ENCODE measurements at regions not wholly inside any gene's neighbourhood (a gene's known extent, or its start where the extent isn't known, plus 50 kb on each side); places are given as distances from the start of the nearest gene placed in this dataset.
A peak's percentile ranks its signal among the peaks of the same experiment; 100 is the strongest.

DNA sequence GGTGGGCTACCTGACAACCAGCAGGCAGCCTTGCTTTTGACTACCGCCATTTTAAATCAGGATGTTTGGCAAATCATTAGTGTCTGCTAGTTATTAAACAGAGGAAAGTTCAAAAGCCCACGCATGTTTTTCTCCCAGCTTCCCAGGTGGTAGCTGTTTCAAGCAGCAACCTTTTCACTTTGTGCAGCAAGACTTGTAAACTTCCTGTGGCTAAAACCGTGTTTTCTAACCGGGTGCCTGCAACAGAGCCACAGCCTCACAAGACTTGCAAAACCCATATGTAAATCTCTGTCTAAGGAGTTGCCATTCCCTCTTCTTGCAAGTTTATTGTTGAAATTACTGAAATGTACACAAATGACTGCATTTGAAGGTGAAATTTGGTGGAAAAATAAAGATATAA is 633.1 kb downstream of the BCL11A start:
- DNase-seq (ENCODE audit: low spot score): no peak

- no peak for DNase-seq (ENCODE audit: low spot score)
Observed at GRCh38 chr2:59919579-59919978, 633.9 kb downstream of the BCL11A start.

DNA sequence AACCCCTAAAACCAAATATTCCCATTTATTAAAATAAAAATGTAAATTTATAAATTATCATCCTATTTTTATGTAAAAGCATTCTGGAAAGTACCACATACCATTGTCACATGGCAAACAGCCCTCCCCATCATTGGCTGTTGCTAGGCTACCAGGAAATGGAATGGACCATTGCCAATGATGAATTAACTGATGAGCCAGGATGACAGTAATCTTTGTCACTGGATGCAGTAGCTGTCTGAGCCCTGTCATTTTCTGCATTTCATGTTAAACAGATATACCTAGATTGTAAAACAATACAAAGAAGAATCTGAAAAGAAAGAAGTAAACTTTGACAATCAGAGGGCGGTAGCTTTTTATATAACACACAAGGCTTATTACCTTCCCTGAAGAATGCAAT is 641.4 kb downstream of the BCL11A start:
- no peak for DNase-seq (ENCODE audit: low spot score)

DNA sequence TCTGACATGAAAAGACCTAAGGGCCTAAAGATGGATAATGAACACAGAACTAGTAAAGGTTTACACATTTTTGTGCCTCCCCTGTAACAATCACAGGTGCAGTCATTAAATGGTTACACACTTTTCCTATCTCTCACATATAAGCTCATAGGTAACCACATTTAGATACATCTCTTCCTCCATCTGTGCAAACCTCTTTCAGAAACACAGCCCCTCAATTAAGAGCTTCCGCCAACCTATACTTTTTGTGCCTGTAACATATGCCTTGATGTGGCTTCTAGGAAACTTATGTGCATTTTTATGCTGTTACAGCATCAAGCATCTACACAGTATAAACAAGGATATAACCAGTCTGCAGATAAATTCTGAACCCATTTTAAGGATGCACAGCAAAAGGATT is 643.3 kb downstream of the BCL11A start:
- no peak for DNase-seq (ENCODE audit: low spot score)

DNA sequence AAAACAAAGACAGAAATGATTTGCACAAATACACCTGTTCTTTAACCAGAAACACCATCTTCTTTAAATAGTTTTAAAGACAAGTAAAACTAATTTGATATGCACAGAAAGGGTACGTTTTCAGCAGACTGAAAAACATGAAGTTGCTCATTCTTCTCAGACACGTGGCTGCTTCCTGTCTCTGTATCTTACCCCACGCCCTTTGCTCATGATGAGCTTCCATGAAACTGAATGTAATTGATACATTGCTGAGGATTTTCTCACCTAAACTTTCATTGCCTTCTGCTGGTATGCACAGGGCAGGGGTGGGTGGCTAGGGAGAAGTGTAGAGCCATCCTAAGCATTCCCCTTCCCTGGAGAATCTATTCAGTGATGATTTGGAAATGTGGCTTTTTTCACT is 644.3 kb downstream of the BCL11A start:
- DNase-seq (ENCODE audit: low spot score): no peak

DNA sequence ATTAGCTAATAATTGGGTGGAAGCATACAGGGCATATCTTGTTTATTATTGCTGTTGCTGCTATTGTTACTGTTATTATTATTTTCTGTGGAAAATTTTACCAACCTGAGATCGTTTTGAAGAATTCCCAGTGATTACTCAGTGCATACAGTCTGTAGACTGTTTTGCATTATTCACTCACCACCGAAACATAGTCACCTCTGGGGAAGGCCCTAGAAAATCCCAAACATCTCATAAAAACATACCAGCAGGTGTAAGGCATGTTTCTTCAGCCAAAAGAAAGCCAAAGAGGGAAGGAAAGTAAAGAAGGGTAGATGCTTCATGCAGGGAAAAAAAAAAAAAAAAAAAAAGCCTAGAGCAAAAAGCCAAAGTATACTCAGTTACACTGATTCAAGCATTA is 647.7 kb downstream of the BCL11A start:
- DNase-seq (ENCODE audit: low spot score): no peak

GRCh38 chr2:59903994-59904544 is 649.4 kb downstream of the BCL11A start:
- no peak for DNase-seq (ENCODE audit: low spot score)

DNA sequence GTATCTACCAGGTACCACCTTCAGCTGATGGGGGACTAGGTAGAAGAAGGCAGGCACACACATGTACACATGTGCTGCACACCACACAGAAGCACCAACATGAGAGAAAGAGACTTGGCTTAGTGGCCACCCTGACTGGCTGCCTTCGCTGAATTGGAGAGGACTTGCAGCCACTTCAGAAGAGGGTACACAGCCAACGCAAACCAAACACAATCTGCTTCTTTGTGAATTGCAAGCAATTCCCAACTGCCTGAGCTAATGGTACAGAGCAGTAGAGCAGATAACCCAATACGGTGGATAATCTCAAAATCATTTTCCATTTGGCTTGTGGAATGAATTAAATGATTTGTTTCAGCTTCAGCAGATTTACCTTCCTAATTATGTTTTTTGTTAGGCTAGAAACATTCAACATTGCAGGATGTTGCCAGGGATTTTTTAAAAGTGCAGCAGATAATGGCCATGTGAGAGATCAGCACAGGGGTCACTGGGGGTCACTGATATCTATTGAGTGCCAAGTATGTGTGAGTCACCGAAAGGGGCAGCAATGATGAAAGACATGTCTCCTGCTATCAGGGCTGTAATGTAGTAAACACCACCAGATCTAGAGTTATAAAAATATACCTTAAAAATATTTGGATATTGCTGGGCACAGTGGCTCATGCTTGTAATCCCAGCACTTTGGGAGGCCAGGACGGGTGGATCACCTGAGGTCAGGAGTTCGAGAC is 652.6 kb downstream of the BCL11A start:
- DNase-seq (ENCODE audit: low spot score): no peak

DNA sequence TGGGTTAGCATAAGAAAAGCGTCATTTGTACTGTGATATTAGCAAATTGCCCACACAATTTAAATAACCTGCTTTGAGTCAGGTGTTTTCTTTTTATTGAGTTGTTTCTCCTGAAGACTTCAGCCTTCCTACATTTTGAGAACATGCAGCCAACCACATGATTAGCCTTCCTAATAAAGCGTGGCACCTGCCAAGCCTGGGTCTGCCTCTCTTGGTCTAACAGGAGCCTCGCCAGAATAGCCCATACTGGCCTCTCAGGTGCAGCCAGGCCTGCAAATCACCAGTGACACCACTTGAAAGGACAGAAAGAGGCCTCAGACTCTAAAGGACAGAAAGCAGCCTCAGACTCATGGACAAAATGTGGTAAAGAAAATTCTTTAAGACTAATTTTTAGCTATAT is 653.8 kb downstream of the BCL11A start:
- no peak for DNase-seq (ENCODE audit: low spot score)

DNA sequence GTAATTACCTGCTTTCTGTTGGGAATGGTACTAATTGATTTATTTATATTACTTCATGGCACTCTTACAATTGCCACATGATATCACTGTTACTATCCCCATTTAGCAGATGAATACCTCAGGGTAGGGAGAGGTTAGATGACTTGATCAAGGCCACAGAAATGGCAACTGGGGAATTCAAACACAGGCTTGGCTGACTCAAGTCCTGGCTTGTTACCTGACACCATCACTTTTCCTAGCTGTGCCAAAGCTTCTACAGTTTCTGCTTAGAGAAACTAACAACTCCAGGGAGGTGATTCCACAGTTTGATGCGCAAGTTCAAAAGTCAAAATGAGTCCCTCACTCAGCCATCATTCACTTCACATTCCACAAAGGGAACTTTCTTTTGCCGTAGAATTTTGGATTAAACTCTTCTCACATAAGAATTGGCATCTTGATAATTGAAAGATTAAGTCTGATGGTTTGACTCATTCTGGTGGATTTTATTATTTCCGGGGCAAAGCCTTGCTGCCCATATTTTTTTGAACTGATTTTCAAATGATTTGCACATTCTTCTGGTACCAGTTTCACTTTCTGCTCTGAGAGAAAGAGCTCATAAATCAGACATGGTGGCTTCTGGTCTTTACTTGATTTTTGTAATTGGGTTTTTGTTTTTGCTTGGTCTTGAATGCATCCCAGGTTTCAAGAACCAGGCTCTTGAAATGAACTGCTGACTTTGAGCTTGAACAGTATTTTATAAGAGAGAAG is 656.8 kb downstream of the BCL11A start:
- no peak for DNase-seq (ENCODE audit: low spot score)

GRCh38 chr2:59893612-59894011 is 659.8 kb downstream of the BCL11A start:
- DNase-seq (ENCODE audit: low spot score): no peak

- no peak for DNase-seq (ENCODE audit: low spot score)
Observed at GRCh38 chr2:59892398-59892797, 661.1 kb downstream of the BCL11A start.

DNA sequence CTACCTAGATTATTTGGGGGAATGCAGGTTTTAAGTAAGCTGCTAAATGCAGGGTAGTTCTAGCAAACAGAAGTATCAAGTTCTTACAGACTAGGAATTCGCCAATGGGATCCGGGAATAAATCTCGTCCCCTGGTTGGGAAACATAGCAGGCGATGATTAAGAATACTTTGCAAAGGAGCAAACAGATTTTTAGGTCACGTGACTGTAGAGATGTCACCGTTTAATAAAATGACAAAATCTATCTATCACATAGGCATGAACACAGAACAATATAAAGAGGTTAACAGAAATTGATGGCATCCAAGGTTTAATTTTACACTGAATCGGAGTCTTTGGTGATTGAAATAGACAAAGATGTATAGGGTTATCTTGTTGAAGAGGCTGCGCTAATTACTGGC is 664.1 kb downstream of the BCL11A start:
- no peak for DNase-seq (ENCODE audit: low spot score)

DNA sequence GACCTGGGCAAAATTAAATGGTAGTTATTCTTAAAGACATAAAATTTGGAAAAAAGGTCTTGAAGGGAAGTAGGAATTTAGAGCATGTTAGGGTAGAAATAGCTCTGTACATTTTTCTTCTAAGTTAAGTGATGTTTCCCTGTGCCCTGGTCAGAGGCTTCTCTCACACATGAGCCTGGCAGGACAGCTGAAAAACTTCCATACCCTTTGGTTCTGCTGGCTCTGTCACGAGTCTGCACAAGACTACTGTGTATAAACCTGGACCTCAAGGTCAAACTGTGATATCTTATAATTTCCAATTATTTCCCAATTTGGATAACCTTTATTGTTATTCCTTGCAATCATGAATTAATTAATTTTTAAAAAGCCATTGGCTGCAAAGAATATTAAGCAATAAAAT is 664.7 kb downstream of the BCL11A start:
- no peak for DNase-seq (ENCODE audit: low spot score)

- DNase-seq (ENCODE audit: low spot score): peak; percentile 45
Observed at GRCh38 chr2:59888015-59888414, 665.4 kb downstream of the BCL11A start.

DNA sequence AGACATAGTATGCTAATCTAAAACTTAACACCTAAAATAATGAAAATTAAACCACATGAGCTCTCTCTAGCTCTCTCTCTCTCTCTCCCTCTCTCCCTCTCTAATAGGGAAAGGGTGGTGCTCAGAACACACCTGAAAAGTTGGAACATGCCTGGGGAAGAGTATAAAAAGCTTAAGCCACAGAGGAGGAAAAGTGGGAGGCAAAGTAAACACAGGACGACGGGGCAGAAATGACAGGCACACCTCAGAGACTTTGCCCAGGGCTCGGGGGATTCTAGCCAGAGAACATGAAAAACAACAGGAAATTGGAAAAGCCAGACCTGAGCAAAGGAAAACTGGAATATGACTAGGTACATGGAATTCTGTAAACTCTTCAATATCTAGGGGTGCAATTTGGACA is 666.1 kb downstream of the BCL11A start:
- no peak for DNase-seq (ENCODE audit: low spot score)

DNA sequence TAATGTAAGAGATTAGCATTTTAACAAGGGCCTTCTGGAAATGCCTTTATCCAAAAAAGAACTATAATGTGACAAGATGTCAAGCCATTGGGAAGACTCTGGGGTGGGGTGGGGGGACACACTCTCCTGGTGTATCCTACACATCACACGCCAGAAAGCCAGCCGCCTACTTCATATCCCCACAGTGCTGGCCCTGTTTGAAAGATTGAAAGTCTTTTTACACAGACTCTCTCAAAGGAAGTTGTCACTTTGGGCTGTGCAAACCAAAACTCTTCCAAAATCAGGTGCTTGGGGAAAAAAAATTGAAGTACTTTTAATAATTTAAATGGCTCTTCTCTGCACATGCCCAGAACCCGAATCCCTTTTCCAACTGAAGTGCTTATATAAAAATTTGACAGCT is 666.7 kb downstream of the BCL11A start:
- DNase-seq (ENCODE audit: low spot score): no peak

GRCh38 chr2:59885541-59885940 is 667.9 kb downstream of the BCL11A start:
- peak; percentile 35 for DNase-seq (ENCODE audit: low spot score)

DNA sequence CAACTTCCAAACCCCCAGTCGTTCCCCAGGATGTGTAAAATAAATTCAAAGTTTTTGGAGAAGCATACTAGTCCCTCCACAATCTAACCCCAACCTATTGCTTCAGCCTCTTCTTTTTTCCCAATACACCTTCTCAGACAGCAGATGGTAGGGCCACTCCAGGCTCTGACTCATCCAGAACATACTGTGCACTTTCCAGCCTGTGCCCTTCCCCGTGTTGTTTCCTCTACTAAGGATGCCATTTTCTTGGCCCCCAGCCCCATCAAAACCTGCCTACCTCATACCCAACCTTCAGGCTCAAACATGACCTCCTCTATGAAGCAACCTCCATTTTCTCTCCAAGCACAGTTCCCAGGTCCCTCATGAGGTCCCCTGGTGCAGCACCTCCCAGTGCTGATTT is 669.3 kb downstream of the BCL11A start:
- DNase-seq (ENCODE audit: low spot score): no peak

DNA sequence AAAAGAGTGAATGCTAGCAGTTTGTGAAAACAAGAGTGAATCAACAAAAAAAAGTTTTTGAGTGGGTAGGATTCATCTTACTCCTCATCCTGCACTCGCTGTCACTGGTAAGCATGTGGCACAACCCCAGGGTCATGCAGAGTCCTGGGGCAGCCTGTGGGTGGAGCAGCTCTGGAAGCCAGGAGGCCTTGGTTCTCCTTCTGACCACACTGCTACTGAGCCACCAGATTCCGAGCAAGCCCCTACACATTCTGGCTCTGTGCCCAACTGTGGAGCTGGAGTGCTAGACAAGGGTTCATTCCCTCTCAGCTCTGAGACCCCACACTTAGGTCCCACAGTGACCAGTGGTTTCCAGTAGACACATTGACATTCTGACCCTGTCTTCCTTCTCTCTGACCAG is 670.6 kb downstream of the BCL11A start:
- no peak for DNase-seq (ENCODE audit: low spot score)

GRCh38 chr2:59882279-59882678 is 671.2 kb downstream of the BCL11A start:
- no peak for DNase-seq (ENCODE audit: low spot score)

GRCh38 chr2:59881218-59881617 is 672.2 kb downstream of the BCL11A start:
- DNase-seq (ENCODE audit: low spot score): no peak

DNA sequence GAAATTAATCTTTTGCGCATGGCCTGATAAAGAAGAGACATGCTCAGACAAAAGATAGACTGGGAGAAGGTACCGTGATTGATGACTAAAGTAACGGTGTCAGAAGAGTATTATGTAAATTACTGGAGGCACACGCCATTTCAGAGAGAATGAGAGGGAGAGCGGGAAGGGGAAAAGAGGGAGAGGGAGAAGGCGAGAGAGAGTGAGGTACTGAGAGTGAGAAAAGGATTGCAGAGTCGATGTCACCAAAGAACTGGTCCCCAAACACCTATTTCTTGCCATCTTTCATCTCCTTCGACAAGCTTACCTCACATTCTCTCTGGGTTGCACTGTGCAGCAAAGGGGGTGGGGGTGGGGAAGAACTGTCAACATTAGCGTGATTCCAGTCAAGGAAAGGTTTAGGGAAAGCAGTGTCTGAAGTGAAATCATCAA is 673.7 kb downstream of the BCL11A start:
- no peak for DNase-seq (ENCODE audit: low spot score)

DNA sequence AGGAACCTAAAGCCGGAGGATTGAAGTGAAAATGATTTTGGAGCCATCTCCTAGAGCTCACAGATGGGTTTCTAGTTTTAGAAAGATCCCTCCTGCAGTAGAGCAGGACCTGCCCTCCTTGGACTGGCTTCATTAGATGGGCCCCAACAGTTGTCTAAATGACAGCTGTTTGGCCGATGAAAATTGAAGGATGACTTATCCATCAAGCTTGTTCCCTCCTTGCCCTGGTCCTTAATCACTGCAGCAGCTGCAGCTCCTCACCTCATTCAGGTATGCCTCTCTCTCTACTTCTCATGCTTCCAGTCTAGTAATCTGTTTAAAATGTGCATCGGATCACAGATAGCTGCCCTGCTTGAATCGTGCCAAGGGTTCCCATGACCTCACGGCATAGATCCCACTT is 677.6 kb downstream of the BCL11A start:
- no peak for DNase-seq (ENCODE audit: low spot score)

Data from iPS-NIHi11 (cell line).